Sigmoid colon (tissue), 4 donors: ENCODE measurements at regions not wholly inside any gene's neighbourhood (a gene's known extent, or its start where the extent isn't known, plus 50 kb on each side); places are given as distances from the start of the nearest gene placed in this dataset.

Experiments used
- EP300 ChIP-seq, 4 donors: sonication (generic); formaldehyde crosslinking; IDR thresholded peaks; one replicate each; pipeline ENCODE4 v1.6.1; 2017; ENCODE audit warnings: antibody characterized with exemption in 4 of 4
- POLR2A ChIP-seq, 2 donors: fragments of 450-650 bp; IDR thresholded peaks; one replicate each; pipeline ENCODE4 v1.6.1; 2016; ENCODE audit warnings: antibody characterized with exemption in 2 of 2, mild to moderate bottlenecking in 2 of 2, moderate library complexity in 2 of 2
- TF ChIP-seq, protein P1 (sequence below), 4 experiments: fragments of 450-650 bp in 3 of 4; fragments of 200-600 bp in 1 of 4; IDR thresholded peaks; one replicate each; pipeline ENCODE4 v1.5.1; 2016 to 2019; ENCODE audit warnings: antibody characterized with exemption in 4 of 4, mild to moderate bottlenecking in 3 of 4, moderate library complexity in 2 of 4

DNA sequence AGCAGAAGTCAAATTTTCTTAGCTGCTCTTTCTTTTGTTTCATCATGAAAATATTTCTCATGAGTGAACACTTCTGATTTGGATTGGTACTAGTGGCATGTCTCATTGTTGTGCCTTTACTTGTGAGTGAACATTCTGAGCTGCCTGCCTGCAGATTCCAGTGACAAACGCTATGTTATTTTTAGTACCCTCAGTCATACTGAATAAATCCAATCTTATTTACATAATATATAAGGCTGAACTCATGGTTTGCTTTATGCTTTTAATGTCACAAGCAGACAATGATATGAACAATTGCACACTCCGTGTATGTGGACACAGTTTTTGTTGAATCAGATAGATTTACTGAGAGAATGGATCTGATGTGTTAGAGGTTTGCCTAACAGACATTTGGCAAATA, 67.8 kb downstream of the ACTBL2 start:
- TF ChIP-seq POLR2A (IDR thresholded peaks at IDR 0.05) (no peak), EP300 (IDR thresholded peaks at IDR 0.05) (no peak)
- TF ChIP-seq, protein P1, sequence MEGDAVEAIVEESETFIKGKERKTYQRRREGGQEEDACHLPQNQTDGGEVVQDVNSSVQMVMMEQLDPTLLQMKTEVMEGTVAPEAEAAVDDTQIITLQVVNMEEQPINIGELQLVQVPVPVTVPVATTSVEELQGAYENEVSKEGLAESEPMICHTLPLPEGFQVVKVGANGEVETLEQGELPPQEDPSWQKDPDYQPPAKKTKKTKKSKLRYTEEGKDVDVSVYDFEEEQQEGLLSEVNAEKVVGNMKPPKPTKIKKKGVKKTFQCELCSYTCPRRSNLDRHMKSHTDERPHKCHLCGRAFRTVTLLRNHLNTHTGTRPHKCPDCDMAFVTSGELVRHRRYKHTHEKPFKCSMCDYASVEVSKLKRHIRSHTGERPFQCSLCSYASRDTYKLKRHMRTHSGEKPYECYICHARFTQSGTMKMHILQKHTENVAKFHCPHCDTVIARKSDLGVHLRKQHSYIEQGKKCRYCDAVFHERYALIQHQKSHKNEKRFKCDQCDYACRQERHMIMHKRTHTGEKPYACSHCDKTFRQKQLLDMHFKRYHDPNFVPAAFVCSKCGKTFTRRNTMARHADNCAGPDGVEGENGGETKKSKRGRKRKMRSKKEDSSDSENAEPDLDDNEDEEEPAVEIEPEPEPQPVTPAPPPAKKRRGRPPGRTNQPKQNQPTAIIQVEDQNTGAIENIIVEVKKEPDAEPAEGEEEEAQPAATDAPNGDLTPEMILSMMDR (IDR thresholded peaks at IDR 0.05) = no peak
